ENCODE measurements at regions not wholly inside any gene's neighbourhood (a gene's known extent, or its start where the extent isn't known, plus 50 kb on each side); places are given as distances from the start of the nearest gene placed in this dataset.

DNA sequence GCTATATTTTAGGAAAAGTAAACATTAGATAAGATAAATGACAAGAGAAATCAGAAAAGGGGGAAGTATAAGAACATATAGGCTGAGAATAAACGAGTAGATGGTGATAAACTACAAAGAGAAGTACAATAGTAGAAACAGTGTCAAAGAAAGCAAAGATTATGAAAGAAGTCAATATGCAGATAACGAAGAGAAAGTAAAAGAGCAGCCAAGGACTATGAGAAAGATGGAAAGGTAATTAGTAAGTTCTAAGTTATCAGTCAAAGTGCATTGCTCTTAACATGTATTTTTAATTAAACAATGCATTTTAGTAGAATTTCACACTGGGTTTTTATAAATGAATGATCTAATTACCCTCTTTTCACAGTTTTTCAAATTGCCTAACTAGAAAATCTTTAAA lies 1801.3 kb upstream of the PCDH10 start:
- TF ChIP-seq CTCF (conservative IDR thresholded peaks at IDR 0.05; ENCODE audit: low read depth, low read length) (no peak), EZH2 (IDR thresholded peaks at IDR 0.05; ENCODE audit: borderline replicate concordance, low read depth, low read length, poor library complexity, severe bottlenecking) (no peak)

All from A673 (cell line).